ENCODE measurements at regions not wholly inside any gene's neighbourhood (a gene's known extent, or its start where the extent isn't known, plus 50 kb on each side); places are given as distances from the start of the nearest gene placed in this dataset.

GRCh38 chr4:86481440-86481839 lies 112.7 kb upstream of the PTPN13 start:
- DNase-seq (ENCODE audit: low spot score) (no peak), ATAC-seq (ENCODE audit: insufficient number of reproducible peaks, low FRiP score, low read depth) (no peak)
- H3K4me1 ChIP-seq (ENCODE audit: control insufficient read depth in 1 of 2, low read depth in 2 of 2) = peaks cover 0 to 10% of the 10 kb centered on the region in 2 donors
- H3K4me3 ChIP-seq = no peak overlapping the region
- no peak overlapping the region for H3K27ac ChIP-seq
- no peaks in the 10 kb centered on the region for H3K9me3 ChIP-seq
- TF ChIP-seq CTCF (IDR thresholded peaks at IDR 0.05) = no peak
- no peaks in the 10 kb centered on the region for H3K36me3 ChIP-seq
- H3K27me3 ChIP-seq (replicated peaks; ENCODE audit: insufficient read depth) = no peaks in the 10 kb centered on the region

DNA sequence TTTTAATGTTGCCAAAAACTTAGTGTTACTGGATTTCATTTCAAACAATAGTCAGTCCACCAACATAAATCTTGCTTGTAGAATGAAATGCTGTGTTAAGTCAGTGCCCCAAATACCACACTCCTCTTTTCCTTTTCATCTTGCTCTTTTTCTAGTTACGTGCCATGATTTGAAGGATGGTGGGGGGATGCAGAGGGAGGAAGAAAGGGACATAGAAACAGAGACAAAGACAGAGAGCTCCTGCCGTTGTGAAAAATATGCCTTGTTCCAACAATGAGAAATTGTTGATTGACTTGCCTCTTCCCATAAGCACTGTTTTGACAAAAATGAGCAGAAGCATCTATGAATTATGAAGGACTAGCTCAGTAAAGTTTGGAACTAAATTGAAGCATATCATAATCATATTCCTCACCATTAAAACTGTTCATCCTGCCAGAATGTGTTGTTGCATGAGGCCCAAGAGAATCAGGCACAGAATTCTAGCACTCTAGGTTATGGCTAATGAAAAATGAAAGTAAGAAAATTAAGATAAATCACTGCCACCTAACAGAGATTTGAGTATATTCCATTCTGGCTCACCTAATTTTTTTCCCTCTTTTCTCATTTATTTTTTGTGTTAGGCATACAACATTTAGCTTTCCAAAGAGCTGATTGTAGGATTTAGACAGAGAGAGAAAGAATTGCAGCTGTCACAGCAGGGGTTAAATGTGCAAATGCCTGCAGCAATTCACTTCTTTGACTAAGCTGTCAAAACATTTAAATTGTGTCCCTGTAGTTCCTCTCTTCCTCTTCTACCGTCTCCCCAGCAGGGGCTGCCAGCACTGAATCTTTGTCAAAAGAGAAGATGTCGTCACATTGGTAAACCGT lies 111.6 kb upstream of the PTPN13 start:
- peak overlapping the region; percentile 3 for H3K4me3 ChIP-seq
- no peaks in the 10 kb centered on the region for H3K36me3 ChIP-seq
- no peak for TF ChIP-seq CTCF (IDR thresholded peaks at IDR 0.05)
- no peaks in the 10 kb centered on the region for H3K9me3 ChIP-seq
- no peaks in the 10 kb centered on the region for H3K27me3 ChIP-seq (replicated peaks; ENCODE audit: insufficient read depth)
- no peak for ATAC-seq (ENCODE audit: insufficient number of reproducible peaks, low FRiP score, low read depth)
- no peak overlapping the region for H3K27ac ChIP-seq
- DNase-seq (ENCODE audit: low spot score) = no peak
- H3K4me1 ChIP-seq (ENCODE audit: control insufficient read depth in 1 of 2, low read depth in 2 of 2) = peaks cover 0 to 10% of the 10 kb centered on the region in 2 donors

GRCh38 chr4:86483173-86483490 lies 111.0 kb upstream of the PTPN13 start:
- Histone ChIP-seq H3K27ac (no peak overlapping the region), H3K27me3 (replicated peaks; ENCODE audit: insufficient read depth) (no peaks in the 10 kb centered on the region), H3K4me3 (peak overlapping the region; percentile 3)

GRCh38 chr4:86483773-86484172 lies 110.3 kb upstream of the PTPN13 start:
- Histone ChIP-seq H3K27ac (no peak overlapping the region), H3K4me3 (no peak overlapping the region), H3K36me3 (no peaks in the 10 kb centered on the region), H3K4me1 (ENCODE audit: control insufficient read depth in 1 of 2, low read depth in 2 of 2) (peaks cover 0 to 10% of the 10 kb centered on the region in 2 donors), H3K9me3 (no peaks in the 10 kb centered on the region), H3K27me3 (replicated peaks; ENCODE audit: insufficient read depth) (no peaks in the 10 kb centered on the region)
- DNase-seq (ENCODE audit: low spot score) (no peak), ATAC-seq (ENCODE audit: insufficient number of reproducible peaks, low FRiP score, low read depth) (no peak)
- no peak for TF ChIP-seq CTCF (IDR thresholded peaks at IDR 0.05)

More at GRCh38 chr4:86483173-86483490, 111.0 kb upstream of the PTPN13 start:
- Histone ChIP-seq H3K4me1 (ENCODE audit: control insufficient read depth in 1 of 2, low read depth in 2 of 2) (peaks cover 0 to 10% of the 10 kb centered on the region in 2 donors), H3K9me3 (no peaks in the 10 kb centered on the region), H3K36me3 (no peaks in the 10 kb centered on the region)
- DNase-seq (ENCODE audit: low spot score) = no peak
- no peak for ATAC-seq (ENCODE audit: insufficient number of reproducible peaks, low FRiP score, low read depth)
- TF ChIP-seq CTCF (IDR thresholded peaks at IDR 0.05) = no peak

GRCh38 chr4:86484241-86484640 lies 109.9 kb upstream of the PTPN13 start:
- Histone ChIP-seq H3K4me3 (no peak overlapping the region), H3K27ac (no peak overlapping the region), H3K36me3 (no peaks in the 10 kb centered on the region), H3K27me3 (replicated peaks; ENCODE audit: insufficient read depth) (no peaks in the 10 kb centered on the region), H3K9me3 (no peaks in the 10 kb centered on the region), H3K4me1 (ENCODE audit: control insufficient read depth in 1 of 2, low read depth in 2 of 2) (peaks cover 0 to 10% of the 10 kb centered on the region in 2 donors)
- no peak for ATAC-seq (ENCODE audit: insufficient number of reproducible peaks, low FRiP score, low read depth)
- TF ChIP-seq CTCF (IDR thresholded peaks at IDR 0.05) = no peak
- no peak for DNase-seq (ENCODE audit: low spot score)
